SK-N-SH (cell line): ENCODE measurements at regions not wholly inside any gene's neighbourhood (a gene's known extent, or its start where the extent isn't known, plus 50 kb on each side); places are given as distances from the start of the nearest gene placed in this dataset.

Experiments
- CTCF ChIA-PET: fragments of 300-600, 350-600 bp; formaldehyde crosslinking; extraction: SDS; loops from one replicate; lab custom pipeline; 2021; lab: Yijun Ruan, JAX
- POLR2A ChIA-PET: fragments of 350-600 bp; sonication (Branson Sonifier 250); formaldehyde crosslinking; extraction: SDS; loops from one replicate; lab custom pipeline; 2020; ENCODE audit warnings: antibody characterized with exemption, inconsistent platforms; lab: Yijun Ruan, JAX
- DNase-seq: peaks from one replicate; pipeline ENCODE4 v3.0.0; 2012
- H2AFZ ChIP-seq: fragments of 200-600 bp; sonication (generic); 2 replicates; pipeline ENCODE4 v1.8.1; 2016; ENCODE audit warnings: antibody characterized with exemption, mild to moderate bottlenecking, low read depth
- H3F3A ChIP-seq: fragments of 200-600 bp; sonication (generic); replicated peaks from 2 replicates; pipeline ENCODE3; 2016; ENCODE audit warnings: antibody characterized with exemption, mild to moderate bottlenecking; ENCODE audit not compliant: insufficient read depth
- H3K27ac ChIP-seq, 2 experiments: fragments of 200-500 bp in 1 of 2; fragments of 200-600 bp in 1 of 2; sonication (Bioruptor generic) in 1 of 2; sonication (generic), shearing (Covaris generic) in 1 of 2; 2 replicates each; pipeline versions ENCODE4 v1.5.1 to v1.6.1; 2014 to 2016; ENCODE audit warnings: low read depth in 2 of 2, inconsistent platforms in 1 of 2, low read length in 1 of 2, mild to moderate bottlenecking in 1 of 2, mixed read lengths in 1 of 2
- H3K27me3 ChIP-seq: fragments of 200-600 bp; sonication (generic), shearing (Covaris generic); 2 replicates; pipeline ENCODE4 v1.6.1; 2016; ENCODE audit warnings: mixed run types; ENCODE audit not compliant: insufficient read depth
- H3K36me3 ChIP-seq, 2 experiments: fragments of 200-500 bp in 1 of 2; fragments of 200-600 bp in 1 of 2; sonication (Bioruptor generic) in 1 of 2; sonication (generic) in 1 of 2; replicated peaks in 1 of 2; 2 replicates each; pipeline versions ENCODE3 to v1.5.1; 2014 to 2016; ENCODE audit warnings: low read length in 1 of 2, mild to moderate bottlenecking in 1 of 2; ENCODE audit not compliant: insufficient read depth in 2 of 2, control insufficient read depth in 1 of 2
- H3K4me1 ChIP-seq, 2 experiments: fragments of 200-500 bp in 1 of 2; fragments of 200-600 bp in 1 of 2; sonication (Bioruptor generic) in 1 of 2; sonication (generic), shearing (Covaris generic) in 1 of 2; 2 replicates each; pipeline versions ENCODE4 v1.5.1 to v1.6.1; 2014 to 2016; ENCODE audit warnings: low read depth in 1 of 2, low read length in 1 of 2, mixed run types in 1 of 2; ENCODE audit not compliant: insufficient read depth in 2 of 2, control insufficient read depth in 1 of 2
- H3K4me2 ChIP-seq: fragments of 200-600 bp; sonication (generic), shearing (Covaris generic); 2 replicates; pipeline ENCODE4 v1.6.1; 2017; ENCODE audit warnings: mixed run types
- H3K4me3 ChIP-seq, 2 experiments: fragments of 200-500 bp in 1 of 2; fragments of 200-600 bp in 1 of 2; sonication (Bioruptor generic) in 1 of 2; sonication (generic), shearing (Covaris generic) in 1 of 2; 2 replicates each; pipeline versions ENCODE4 v1.5.1 to v1.8.1; 2014 to 2016; ENCODE audit warnings: low read depth in 2 of 2, inconsistent platforms in 1 of 2, low read length in 1 of 2, mild to moderate bottlenecking in 1 of 2, mixed read lengths in 1 of 2, moderate library complexity in 1 of 2
- H3K79me2 ChIP-seq: fragments of 200-600 bp; sonication (generic); 2 replicates; pipeline ENCODE4 v1.8.1; 2017; ENCODE audit warnings: mild to moderate bottlenecking; ENCODE audit not compliant: insufficient read depth
- H3K9ac ChIP-seq: fragments of 200-600 bp; sonication (generic); 2 replicates; pipeline ENCODE4 v1.6.1; 2017; ENCODE audit warnings: mixed run types
- H3K9me2 ChIP-seq: fragments of 200-600 bp; sonication (generic); 2 replicates; pipeline ENCODE4 v1.6.1; 2017; ENCODE audit warnings: mixed run types
- H3K9me3 ChIP-seq: fragments of 200-600 bp; sonication (generic); 2 replicates; pipeline ENCODE4 v1.6.1; 2017; ENCODE audit warnings: mixed run types, mild to moderate bottlenecking, moderate library complexity
- H4K20me1 ChIP-seq: fragments of 200-600 bp; sonication (generic); 2 replicates; pipeline ENCODE4 v1.6.1; 2017; ENCODE audit warnings: mild to moderate bottlenecking, mixed run types; ENCODE audit not compliant: insufficient read depth
- EP300 ChIP-seq, 2 experiments: IDR thresholded peaks; 2 replicates each; pipeline versions ENCODE4 v1.4.0 to v1.6.1; 2012; ENCODE audit warnings: borderline replicate concordance in 1 of 2, low read depth in 1 of 2, low read length in 1 of 2
- EZH2phosphoT487 ChIP-seq: fragments of 200-600 bp; sonication (generic); IDR thresholded peaks from 2 replicates; pipeline ENCODE4 v1.6.1; 2017; ENCODE audit warnings: low read depth, mixed run types, mild to moderate bottlenecking, antibody characterized with exemption, moderate library complexity, borderline replicate concordance
- FOSL2 ChIP-seq: IDR thresholded peaks from 2 replicates; pipeline ENCODE4 v1.4.0; 2012; ENCODE audit warnings: low read depth, mild to moderate bottlenecking, moderate library complexity, borderline replicate concordance
- GABPA ChIP-seq: IDR thresholded peaks from 2 replicates; pipeline ENCODE4 v1.4.0; 2012; ENCODE audit warnings: low read depth, mild to moderate bottlenecking
- GATA2 ChIP-seq: sonication (generic); formaldehyde crosslinking; IDR thresholded peaks from 2 replicates; pipeline ENCODE4 v1.5.0; 2020; ENCODE audit warnings: mild to moderate bottlenecking, missing genetic modification reagents
- IRF3 ChIP-seq: fragments of 150-350 bp; IDR thresholded peaks from 2 replicates; pipeline ENCODE4 v1.6.1; 2016; ENCODE audit warnings: mild to moderate bottlenecking, low read depth, low read length
- JUND ChIP-seq: IDR thresholded peaks from 2 replicates; pipeline ENCODE4 v1.4.0; 2012
- MEF2A ChIP-seq: IDR thresholded peaks from 2 replicates; pipeline ENCODE4 v1.4.0; 2012; ENCODE audit warnings: low read depth, borderline replicate concordance
- MXI1 ChIP-seq: IDR thresholded peaks from 2 replicates; pipeline ENCODE4 v1.6.1; 2012; ENCODE audit warnings: mild to moderate bottlenecking, low read depth, low read length, improper control_type of control experiment
- NRF1 ChIP-seq: IDR thresholded peaks from 2 replicates; pipeline ENCODE4 v1.6.1; 2012; ENCODE audit warnings: low read depth, mild to moderate bottlenecking, low read length
- PBX3 ChIP-seq: IDR thresholded peaks from 2 replicates; pipeline ENCODE4; 2012
- RAD21 ChIP-seq: IDR thresholded peaks from 2 replicates; pipeline ENCODE4 v1.6.1; 2012; ENCODE audit warnings: mild to moderate bottlenecking, low read length
- RCOR1 ChIP-seq: fragments of 150-350 bp; IDR thresholded peaks from 2 replicates; pipeline ENCODE4 v1.6.1; 2017; ENCODE audit warnings: antibody characterized with exemption, low read length
- REST ChIP-seq: IDR thresholded peaks from 2 replicates; pipeline ENCODE4 v1.6.1; 2012; ENCODE audit warnings: mild to moderate bottlenecking, low read depth, low read length, moderate library complexity
- RXRA ChIP-seq: IDR thresholded peaks from 2 replicates; pipeline ENCODE4 v1.4.0; 2012; ENCODE audit warnings: low read depth, mild to moderate bottlenecking, borderline replicate concordance
- TCF12 ChIP-seq: IDR thresholded peaks from 2 replicates; pipeline ENCODE4 v1.4.0; 2012
- USF1 ChIP-seq: IDR thresholded peaks from 2 replicates; pipeline ENCODE4 v1.4.0; 2012; ENCODE audit warnings: low read depth, borderline replicate concordance
- YY1 ChIP-seq: IDR thresholded peaks from 2 replicates; pipeline ENCODE4 v1.4.0; 2012; ENCODE audit warnings: low read depth, mild to moderate bottlenecking
- ZBTB33 ChIP-seq: IDR thresholded peaks from 2 replicates; pipeline ENCODE4 v1.4.0; 2012; ENCODE audit warnings: low read depth, borderline replicate concordance
- WGBS: methylation state at CpG from one replicate; pipeline ENCODE4 v1.1.6; 2017; ENCODE audit warnings: low lambda C conversion rate; 5-methylcytosine and 5-hydroxymethylcytosine counted together

- Histone ChIP-seq H3K4me3 (no peak overlapping the region), H4K20me1 (no peaks in the 10 kb centered on the region), H3F3A (no peaks in the 10 kb centered on the region), H3K27ac (no peak overlapping the region), H3K9me2 (no peaks in the 10 kb centered on the region)
- CTCF ChIA-PET: interaction anchor here (1.1 kb wide), 1 partner anchor 15 kb away, joined by 3 read pairs; no protein-coding TSS in a partner anchor
- no peak for DNase-seq
- TF ChIP-seq MXI1 (no peak), RXRA (no peak), NRF1 (no peak), GATA2 (CRISPR knock-in tag) (no peak), FOSL2 (no peak), ZBTB33 (no peak), IRF3 (no peak), JUND (no peak), YY1 (no peak), PBX3 (no peak), RAD21 (no peak)
- TF ChIP-seq, all 33 proteins: peak for 0
- Histone ChIP-seq H3K4me1 (no peaks in the 10 kb centered on the region), H3K36me3 (no peaks in the 10 kb centered on the region), H3K9me3 (no peaks in the 10 kb centered on the region), H3K27me3 (peaks cover 10% of the 10 kb centered on the region; the same call in 1 of the 2 replicates), H3K79me2 (no peaks in the 10 kb centered on the region), H3K9ac (no peak overlapping the region), H3K4me2 (no peak overlapping the region), H2AFZ (no peak overlapping the region)
- POLR2A ChIA-PET: no interaction called here
- 0% methylated on average over 3 of the region's 3 CpGs for WGBS
Observed at GRCh38 chr4:153936121-153936520, 147.2 kb upstream of the SFRP2 start.

GRCh38 chr4:153934688-153935017 is 145.8 kb upstream of the SFRP2 start:
- no peaks in the 10 kb centered on the region for H3K9me2 ChIP-seq
- no peak overlapping the region for H3K9ac ChIP-seq
- POLR2A ChIA-PET: no interaction called here
- no peaks in the 10 kb centered on the region for H4K20me1 ChIP-seq
- H3K4me3 ChIP-seq: no peak overlapping the region
- H3K4me1 ChIP-seq: no peaks in the 10 kb centered on the region
- no peaks in the 10 kb centered on the region for H3K36me3 ChIP-seq
- no peak overlapping the region for H2AFZ ChIP-seq
- TF ChIP-seq GATA2 (CRISPR knock-in tag): no peak
- no peak for TF ChIP-seq EP300 (IDR thresholded peaks at IDR 0.05; ENCODE audit: borderline replicate concordance in 1 of 2, low read depth in 1 of 2, low read length in 1 of 2)
- no peak for TF ChIP-seq RXRA
- TF ChIP-seq EZH2phosphoT487: no peak
- no peak for TF ChIP-seq GABPA
- TF ChIP-seq REST: no peak
- TF ChIP-seq RCOR1: no peak
- no peak for TF ChIP-seq PBX3
- no peak for TF ChIP-seq TCF12
- no peak for TF ChIP-seq MEF2A
- no peak for TF ChIP-seq USF1
- TF ChIP-seq JUND: no peak
- H3K27ac ChIP-seq: no peak overlapping the region
- H3F3A ChIP-seq: no peaks in the 10 kb centered on the region
- H3K79me2 ChIP-seq: no peaks in the 10 kb centered on the region
- H3K4me2 ChIP-seq: no peak overlapping the region
- 1% methylated on average over 3 of the region's 3 CpGs for WGBS
- no peaks in the 10 kb centered on the region for H3K9me3 ChIP-seq
- DNase-seq: no peak
- H3K27me3 ChIP-seq: peaks cover 10% of the 10 kb centered on the region; the same call in 1 of the 2 replicates
- CTCF ChIA-PET: no interaction called here
